ENCODE measurements at regions not wholly inside any gene's neighbourhood (a gene's known extent, or its start where the extent isn't known, plus 50 kb on each side); places are given as distances from the start of the nearest gene placed in this dataset.
"Not testable (repeated sequence)": the region's sequence is repeated elsewhere in the genome, so short reads cannot be mapped to it uniquely, and the experiment has no call there.

DNA sequence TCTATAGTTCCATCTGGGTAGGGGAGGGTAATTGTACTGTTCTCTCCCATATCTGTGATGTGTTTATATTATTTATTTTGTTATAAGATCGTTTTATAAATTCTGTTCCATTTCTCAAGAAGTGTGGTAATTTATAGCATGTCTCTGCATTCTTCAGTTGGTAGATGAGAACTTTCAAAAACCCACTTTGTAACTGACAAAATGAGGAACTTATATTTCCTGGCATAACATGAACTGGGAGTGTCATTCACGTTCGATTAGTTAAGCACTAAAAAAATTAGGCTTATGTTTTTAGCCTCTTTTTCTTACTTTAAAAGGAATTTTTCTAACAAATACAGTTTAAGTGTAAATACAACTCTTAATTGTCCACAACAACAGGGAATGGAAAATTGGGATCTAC, 230.8 kb downstream of the CGGBP1 start:
- TF ChIP-seq, protein P1, sequence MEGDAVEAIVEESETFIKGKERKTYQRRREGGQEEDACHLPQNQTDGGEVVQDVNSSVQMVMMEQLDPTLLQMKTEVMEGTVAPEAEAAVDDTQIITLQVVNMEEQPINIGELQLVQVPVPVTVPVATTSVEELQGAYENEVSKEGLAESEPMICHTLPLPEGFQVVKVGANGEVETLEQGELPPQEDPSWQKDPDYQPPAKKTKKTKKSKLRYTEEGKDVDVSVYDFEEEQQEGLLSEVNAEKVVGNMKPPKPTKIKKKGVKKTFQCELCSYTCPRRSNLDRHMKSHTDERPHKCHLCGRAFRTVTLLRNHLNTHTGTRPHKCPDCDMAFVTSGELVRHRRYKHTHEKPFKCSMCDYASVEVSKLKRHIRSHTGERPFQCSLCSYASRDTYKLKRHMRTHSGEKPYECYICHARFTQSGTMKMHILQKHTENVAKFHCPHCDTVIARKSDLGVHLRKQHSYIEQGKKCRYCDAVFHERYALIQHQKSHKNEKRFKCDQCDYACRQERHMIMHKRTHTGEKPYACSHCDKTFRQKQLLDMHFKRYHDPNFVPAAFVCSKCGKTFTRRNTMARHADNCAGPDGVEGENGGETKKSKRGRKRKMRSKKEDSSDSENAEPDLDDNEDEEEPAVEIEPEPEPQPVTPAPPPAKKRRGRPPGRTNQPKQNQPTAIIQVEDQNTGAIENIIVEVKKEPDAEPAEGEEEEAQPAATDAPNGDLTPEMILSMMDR (conservative IDR thresholded peaks at IDR 0.05; ENCODE audit: control insufficient read depth, insufficient read depth, low read depth, low read length) = no peak
- DNase-seq (ENCODE audit: low read depth) = no peak
- no peak overlapping the region for H3K4me3 ChIP-seq (ENCODE audit: control insufficient read depth, low read depth, low read length)

DNA sequence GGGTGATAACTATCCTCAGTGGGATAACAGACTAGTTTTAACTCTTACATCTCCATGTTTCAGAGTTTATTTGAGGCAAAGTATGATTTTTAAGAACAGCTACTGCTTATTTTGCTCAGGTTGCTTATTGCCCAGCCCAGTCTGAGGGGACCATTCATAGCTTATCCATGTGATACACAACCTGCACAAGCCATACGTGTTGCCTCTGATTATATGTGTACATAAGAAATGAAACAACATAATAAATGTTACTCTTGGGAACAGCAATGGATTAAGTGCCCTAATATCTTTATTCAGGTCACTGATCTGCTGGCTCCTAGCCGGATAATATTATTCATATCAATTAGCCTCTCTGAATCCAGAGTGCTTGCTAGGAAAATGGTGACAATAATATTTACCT, 236.2 kb downstream of the CGGBP1 start:
- no peak for DNase-seq (ENCODE audit: low read depth)
- H3K4me3 ChIP-seq (ENCODE audit: control insufficient read depth, low read depth, low read length) = no peak overlapping the region
- TF ChIP-seq, protein P1 (conservative IDR thresholded peaks at IDR 0.05; ENCODE audit: control insufficient read depth, insufficient read depth, low read depth, low read length) = no peak

DNA sequence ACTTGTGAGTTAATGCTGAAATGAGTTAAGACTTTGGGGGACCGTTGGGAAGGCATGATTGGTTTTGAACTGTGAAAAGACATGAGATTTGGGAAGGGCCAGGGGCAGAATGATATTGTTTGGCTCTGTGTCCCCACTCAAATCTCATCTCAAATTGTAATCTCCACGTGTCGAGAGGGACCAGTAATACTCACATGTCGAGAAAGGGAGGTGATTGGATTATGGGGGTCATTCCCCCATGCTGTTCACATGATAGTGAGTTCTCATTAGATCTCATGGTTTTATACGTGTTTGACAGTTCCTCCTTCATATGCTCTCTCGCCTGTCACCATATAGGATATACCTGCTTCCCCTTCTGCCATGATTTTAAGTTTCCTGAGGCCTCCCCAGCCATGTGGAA, 245.3 kb downstream of the CGGBP1 start:
- H3K4me3 ChIP-seq (ENCODE audit: control insufficient read depth, low read depth, low read length); DNase-seq (ENCODE audit: low read depth): not testable (repeated sequence)

DNA sequence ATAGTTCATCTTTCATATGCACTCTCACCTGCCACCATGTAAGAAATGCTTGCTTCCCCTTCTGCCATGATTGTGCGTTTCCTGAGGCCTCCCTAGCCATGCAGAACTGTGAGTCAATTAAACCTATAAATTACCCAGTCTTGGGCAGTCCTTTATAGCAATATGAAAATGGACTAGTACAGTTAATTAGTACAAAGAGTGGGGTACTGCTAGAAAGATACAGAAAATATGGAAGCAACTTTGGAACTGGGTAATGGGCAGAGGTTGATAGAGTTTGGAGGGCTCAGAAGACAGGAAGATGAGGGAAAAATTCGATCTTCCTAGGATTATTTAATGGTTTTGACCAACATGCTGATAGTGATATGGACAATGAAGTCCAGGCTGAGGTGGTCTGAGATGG, 246.9 kb downstream of the CGGBP1 start:
- TF ChIP-seq, protein P1 (conservative IDR thresholded peaks at IDR 0.05; ENCODE audit: control insufficient read depth, insufficient read depth, low read depth, low read length) = no peak
- no peak overlapping the region for H3K4me3 ChIP-seq (ENCODE audit: control insufficient read depth, low read depth, low read length)
- DNase-seq (ENCODE audit: low read depth) = no peak

DNA sequence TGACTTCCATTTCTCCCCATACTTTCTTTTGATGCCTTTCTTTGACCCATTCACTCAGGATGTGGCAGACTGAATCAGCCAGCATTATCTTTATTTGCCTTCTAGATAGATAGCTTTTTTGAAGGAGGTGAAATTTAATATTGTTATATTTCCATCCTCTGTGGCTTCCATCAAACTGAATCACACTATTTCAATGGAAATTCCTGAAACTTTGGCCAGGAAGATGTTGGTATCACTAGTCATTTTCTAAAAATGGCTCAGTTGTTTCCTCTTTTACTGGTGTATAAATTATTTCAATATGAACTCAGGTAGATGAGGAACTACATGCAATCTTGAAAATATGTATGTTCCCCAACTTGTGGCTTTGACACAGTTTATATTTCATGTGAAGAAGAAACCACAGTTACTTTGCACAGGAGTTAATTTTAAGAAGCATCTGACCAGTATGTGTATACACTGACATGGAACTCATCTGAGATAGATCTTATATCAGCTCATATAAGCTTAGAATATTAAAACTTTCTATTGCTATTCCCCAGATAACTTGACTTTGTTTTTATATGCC, 248.3 kb downstream of the CGGBP1 start:
- no peak for DNase-seq (ENCODE audit: low read depth)
- no peak overlapping the region for H3K4me3 ChIP-seq (ENCODE audit: control insufficient read depth, low read depth, low read length)
- TF ChIP-seq, protein P1 (conservative IDR thresholded peaks at IDR 0.05; ENCODE audit: control insufficient read depth, insufficient read depth, low read depth, low read length) = no peak

DNA sequence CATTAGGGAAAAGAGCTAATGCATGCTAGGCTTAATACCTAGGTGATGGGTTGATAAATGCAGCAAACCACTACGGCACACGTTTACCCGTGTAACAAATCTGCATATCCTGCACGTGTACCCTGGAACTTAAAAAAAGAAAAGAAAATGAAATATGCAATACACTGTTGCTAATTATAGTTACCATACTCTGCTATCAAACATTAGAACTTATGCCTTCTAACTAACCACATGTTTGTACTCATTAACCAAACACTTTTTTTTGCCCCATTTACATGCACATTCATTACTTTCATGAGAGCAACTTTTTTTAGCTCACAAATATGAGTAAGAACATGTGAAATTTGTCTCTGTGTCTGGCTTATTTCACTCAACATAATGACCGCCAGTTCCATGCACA, 253.1 kb downstream of the CGGBP1 start:
- DNase-seq (ENCODE audit: low read depth) = no peak
- TF ChIP-seq, protein P1 (conservative IDR thresholded peaks at IDR 0.05; ENCODE audit: control insufficient read depth, insufficient read depth, low read depth, low read length) = no peak
- no peak overlapping the region for H3K4me3 ChIP-seq (ENCODE audit: control insufficient read depth, low read depth, low read length)

DNA sequence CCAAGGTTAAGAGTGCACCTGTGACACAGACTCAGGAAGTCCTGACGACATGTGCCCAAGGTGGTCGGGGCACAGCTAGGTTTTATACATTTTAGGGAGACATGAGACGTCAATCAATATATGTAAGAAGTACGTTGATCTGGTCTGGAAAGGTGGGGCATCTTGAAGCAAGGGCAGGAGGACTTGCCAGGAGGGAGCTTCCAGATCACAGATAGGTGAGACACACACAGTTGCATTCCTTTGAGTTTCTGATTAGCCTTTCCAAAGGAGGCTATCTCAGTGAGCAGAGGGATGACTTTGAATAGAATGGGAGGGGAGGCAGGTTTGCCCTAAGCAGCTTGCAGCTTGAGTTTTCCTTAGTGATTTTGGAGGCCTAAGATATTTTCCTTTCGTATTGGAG, 257.4 kb downstream of the CGGBP1 start:
- no peak for DNase-seq (ENCODE audit: low read depth)
- H3K4me3 ChIP-seq (ENCODE audit: control insufficient read depth, low read depth, low read length) = no peak overlapping the region
- TF ChIP-seq, protein P1 (conservative IDR thresholded peaks at IDR 0.05; ENCODE audit: control insufficient read depth, insufficient read depth, low read depth, low read length) = no peak
